GM12891 (cell line): ENCODE measurements at regions not wholly inside any gene's neighbourhood (a gene's known extent, or its start where the extent isn't known, plus 50 kb on each side); places are given as distances from the start of the nearest gene placed in this dataset.

Source experiments
- DNase-seq: peaks from one replicate; pipeline ENCODE4 v3.0.0; 2011; ENCODE audit warnings: low spot score; ENCODE audit not compliant: insufficient read length
- FAIRE-seq: peaks from 2 replicates; lab custom pipeline; 2011; peaks lifted over from hg19 to GRCh38; lab: Jason Lieb, UNC
- PAX5 ChIP-seq: IDR thresholded peaks from 2 replicates; pipeline ENCODE4 v1.6.1; 2011; ENCODE audit warnings: low read length, moderate library complexity, mild to moderate bottlenecking; ENCODE audit not compliant: insufficient read depth, severe bottlenecking
- POLR2A ChIP-seq: IDR thresholded peaks from 2 replicates; pipeline ENCODE4 v1.6.1; 2011; ENCODE audit warnings: low read depth, low read length, control low read depth
- POLR2AphosphoS5 ChIP-seq: IDR thresholded peaks from 2 replicates; pipeline ENCODE4 v1.6.1; 2011; ENCODE audit warnings: low read depth, low read length, control low read depth
- POU2F2 ChIP-seq: IDR thresholded peaks from 2 replicates; pipeline ENCODE4 v1.6.1; 2011; ENCODE audit warnings: low read depth, mild to moderate bottlenecking, control low read depth, low read length, moderate library complexity
- SPI1 ChIP-seq: IDR thresholded peaks from 2 replicates; pipeline ENCODE4 v1.6.1; 2011; ENCODE audit warnings: low read depth, low read length, control low read depth
- TAF1 ChIP-seq: IDR thresholded peaks from 2 replicates; pipeline ENCODE4 v1.6.1; 2011; ENCODE audit warnings: low read depth, low read length, control low read depth

GRCh38 chr14:34111953-34112352 lies 161.1 kb upstream of the EGLN3 start:
- no peak for TF ChIP-seq POLR2A
- no peak for TF ChIP-seq POLR2AphosphoS5
- TF ChIP-seq PAX5 = no peak
- TF ChIP-seq SPI1 = no peak
- no peak for TF ChIP-seq TAF1
- TF ChIP-seq POU2F2 = no peak
- FAIRE-seq (no peak), DNase-seq (no peak)

- no peak for TF ChIP-seq POLR2A
- TF ChIP-seq SPI1 = no peak
- TF ChIP-seq POU2F2 = no peak
- TF ChIP-seq POLR2AphosphoS5 = no peak
- no peak for TF ChIP-seq TAF1
- no peak for TF ChIP-seq PAX5
- DNase-seq = no peak
- no peak for FAIRE-seq
Observed at GRCh38 chr14:34111505-34111904, 160.6 kb upstream of the EGLN3 start.

- TF ChIP-seq PAX5 = no peak
- FAIRE-seq (no peak), DNase-seq (no peak)
Observed at GRCh38 chr14:34110531-34110930, 159.7 kb upstream of the EGLN3 start.

- TF ChIP-seq POU2F2 (no peak), POLR2AphosphoS5 (no peak), SPI1 (no peak), TAF1 (no peak), POLR2A (no peak), PAX5 (no peak)
- DNase-seq (no peak), FAIRE-seq (no peak)
Observed at GRCh38 chr14:34107441-34107840, 156.6 kb upstream of the EGLN3 start.

- no peak for DNase-seq
Observed at GRCh38 chr14:34106310-34106709, 155.4 kb upstream of the EGLN3 start.

GRCh38 chr14:34104489-34105397 lies 153.9 kb upstream of the EGLN3 start:
- TF ChIP-seq POLR2AphosphoS5 (no peak), TAF1 (no peak), SPI1 (no peak), PAX5 (no peak), POLR2A (no peak), POU2F2 (no peak)
- DNase-seq (no peak), FAIRE-seq (no peak)

More at GRCh38 chr14:34106310-34106709, 155.4 kb upstream of the EGLN3 start:
- no peak for FAIRE-seq
- TF ChIP-seq TAF1 = no peak
- no peak for TF ChIP-seq POLR2AphosphoS5
- no peak for TF ChIP-seq SPI1
- no peak for TF ChIP-seq PAX5
- TF ChIP-seq POLR2A = no peak
- TF ChIP-seq POU2F2 = no peak

- TF ChIP-seq POLR2AphosphoS5 (no peak), PAX5 (no peak), POLR2A (no peak), POU2F2 (no peak)
- FAIRE-seq (no peak), DNase-seq (no peak)
Observed at GRCh38 chr14:34103176-34103575, 152.3 kb upstream of the EGLN3 start.

- TF ChIP-seq POLR2AphosphoS5 (no peak), POLR2A (no peak), TAF1 (no peak), PAX5 (no peak), POU2F2 (no peak), SPI1 (no peak)
Observed at GRCh38 chr14:34099635-34100034, 148.8 kb upstream of the EGLN3 start.

GRCh38 chr14:34098985-34099349 lies 148.1 kb upstream of the EGLN3 start:
- DNase-seq (no peak), FAIRE-seq (peak; percentile 60)
- TF ChIP-seq POLR2AphosphoS5 (no peak), TAF1 (no peak), SPI1 (no peak), POU2F2 (no peak), PAX5 (no peak), POLR2A (no peak)

More at GRCh38 chr14:34099635-34100034, 148.8 kb upstream of the EGLN3 start:
- no peak for FAIRE-seq
- DNase-seq = no peak
